ENCODE measurements at regions not wholly inside any gene's neighbourhood (a gene's known extent, or its start where the extent isn't known, plus 50 kb on each side); places are given as distances from the start of the nearest gene placed in this dataset.

GRCh38 chr14:65294816-65295215 lies 117.7 kb upstream of the FUT8 start:
- 82 to 87% methylated on average over 1 of the region's 1 CpG for WGBS, 2 donors
- Histone ChIP-seq H3K9me3 (ENCODE audit: control insufficient read depth in 4 of 4, insufficient read depth in 3 of 4, low read length in 3 of 4) (no peaks in the 10 kb centered on the region), H3K9ac (ENCODE audit: insufficient read depth in 1 of 2, low read length in 2 of 2) (no peak overlapping the region), H3K36me3 (ENCODE audit: control insufficient read depth in 4 of 4, insufficient read depth in 4 of 4, low read length in 4 of 4) (no peaks in the 10 kb centered on the region), H3K4me3 (no peak overlapping the region), H3K4me1 (ENCODE audit: control insufficient read depth in 5 of 5, insufficient read depth in 5 of 5, low read length in 5 of 5) (peaks cover 0 to 4% (median 0%) of the 10 kb centered on the region in 5 donors), H3K27ac (ENCODE audit: low read depth in 1 of 2, low read length in 1 of 2) (no peak overlapping the region), H3K27me3 (ENCODE audit: control insufficient read depth in 3 of 3, insufficient read depth in 3 of 3, low read length in 2 of 3) (no peaks in the 10 kb centered on the region)
- TF ChIP-seq CTCF (IDR thresholded peaks at IDR 0.05; ENCODE audit: control extremely low read depth, extremely low read depth): no peak
- DNase-seq (no peak), ATAC-seq (ENCODE audit: insufficient read depth, low FRiP score) (no peak)

GRCh38 chr14:65296402-65296801 lies 116.1 kb upstream of the FUT8 start:
- ATAC-seq (ENCODE audit: insufficient read depth, low FRiP score): no peak

GRCh38 chr14:65296876-65297275 lies 115.7 kb upstream of the FUT8 start:
- Histone ChIP-seq H3K9me3 (ENCODE audit: control insufficient read depth in 4 of 4, insufficient read depth in 3 of 4, low read length in 3 of 4) (no peaks in the 10 kb centered on the region), H3K4me1 (ENCODE audit: control insufficient read depth in 5 of 5, insufficient read depth in 5 of 5, low read length in 5 of 5) (peaks cover 0 to 3% (median 0%) of the 10 kb centered on the region in 5 donors), H3K27me3 (ENCODE audit: control insufficient read depth in 3 of 3, insufficient read depth in 3 of 3, low read length in 2 of 3) (no peaks in the 10 kb centered on the region), H3K27ac (ENCODE audit: low read depth in 1 of 2, low read length in 1 of 2) (no peak overlapping the region), H3K9ac (ENCODE audit: insufficient read depth in 1 of 2, low read length in 2 of 2) (no peak overlapping the region), H3K4me3 (no peak overlapping the region), H3K36me3 (ENCODE audit: control insufficient read depth in 4 of 4, insufficient read depth in 4 of 4, low read length in 4 of 4) (no peaks in the 10 kb centered on the region)
- no peak for TF ChIP-seq CTCF (IDR thresholded peaks at IDR 0.05; ENCODE audit: control extremely low read depth, extremely low read depth)
- 93 to 97% methylated on average over 4 of the region's 4 CpGs for WGBS, 2 donors
- DNase-seq (no peak), ATAC-seq (ENCODE audit: insufficient read depth, low FRiP score) (no peak)

More at GRCh38 chr14:65296402-65296801, 116.1 kb upstream of the FUT8 start:
- peaks cover 0 to 4% (median 0%) of the 10 kb centered on the region in 5 donors for H3K4me1 ChIP-seq (ENCODE audit: control insufficient read depth in 5 of 5, insufficient read depth in 5 of 5, low read length in 5 of 5)
- no peaks in the 10 kb centered on the region for H3K27me3 ChIP-seq (ENCODE audit: control insufficient read depth in 3 of 3, insufficient read depth in 3 of 3, low read length in 2 of 3)
- no peak for TF ChIP-seq CTCF (IDR thresholded peaks at IDR 0.05; ENCODE audit: control extremely low read depth, extremely low read depth)
- H3K4me3 ChIP-seq: no peak overlapping the region
- no peak for DNase-seq
- H3K9ac ChIP-seq (ENCODE audit: insufficient read depth in 1 of 2, low read length in 2 of 2): no peak overlapping the region
- no peaks in the 10 kb centered on the region for H3K9me3 ChIP-seq (ENCODE audit: control insufficient read depth in 4 of 4, insufficient read depth in 3 of 4, low read length in 3 of 4)
- H3K36me3 ChIP-seq (ENCODE audit: control insufficient read depth in 4 of 4, insufficient read depth in 4 of 4, low read length in 4 of 4): no peaks in the 10 kb centered on the region
- no peak overlapping the region for H3K27ac ChIP-seq (ENCODE audit: low read depth in 1 of 2, low read length in 1 of 2)

- ATAC-seq (ENCODE audit: insufficient read depth, low FRiP score) (no peak), DNase-seq (no peak)
- Histone ChIP-seq H3K9me3 (ENCODE audit: control insufficient read depth in 4 of 4, insufficient read depth in 3 of 4, low read length in 3 of 4) (no peaks in the 10 kb centered on the region), H3K4me3 (no peak overlapping the region), H3K36me3 (ENCODE audit: control insufficient read depth in 4 of 4, insufficient read depth in 4 of 4, low read length in 4 of 4) (no peaks in the 10 kb centered on the region), H3K27ac (ENCODE audit: low read depth in 1 of 2, low read length in 1 of 2) (no peak overlapping the region), H3K27me3 (ENCODE audit: control insufficient read depth in 3 of 3, insufficient read depth in 3 of 3, low read length in 2 of 3) (no peaks in the 10 kb centered on the region), H3K9ac (ENCODE audit: insufficient read depth in 1 of 2, low read length in 2 of 2) (no peak overlapping the region), H3K4me1 (ENCODE audit: control insufficient read depth in 5 of 5, insufficient read depth in 5 of 5, low read length in 5 of 5) (peaks cover 0 to 5% (median 0%) of the 10 kb centered on the region in 5 donors)
- no peak for TF ChIP-seq CTCF (IDR thresholded peaks at IDR 0.05; ENCODE audit: control extremely low read depth, extremely low read depth)
- 80 to 91% methylated on average over 5 of the region's 5 CpGs for WGBS, 2 donors
Observed at GRCh38 chr14:65297744-65298143, 114.8 kb upstream of the FUT8 start.

Data from lung (tissue), 11 donors.